Mammary epithelial cell (primary cell): ENCODE measurements at regions not wholly inside any gene's neighbourhood (a gene's known extent, or its start where the extent isn't known, plus 50 kb on each side); places are given as distances from the start of the nearest gene placed in this dataset.

Experiments used
- EZH2 ChIP-seq: IDR thresholded peaks from 2 replicates; pipeline ENCODE4 v1.6.1; 2012; ENCODE audit warnings: low read length, inconsistent platforms, borderline replicate concordance
- TF ChIP-seq, protein P1 (sequence below), 2 donors: IDR thresholded peaks in 1 of 2; conservative IDR thresholded peaks in 1 of 2; 2 replicates each; pipeline ENCODE4 v1.5.1; 2011 to 2012; ENCODE audit warnings: inconsistent platforms in 2 of 2, low read length in 2 of 2, mild to moderate bottlenecking in 2 of 2, control low read depth in 1 of 2, low read depth in 1 of 2; ENCODE audit not compliant: insufficient read depth in 1 of 2; ENCODE audit errors: extremely low read depth in 1 of 2

DNA sequence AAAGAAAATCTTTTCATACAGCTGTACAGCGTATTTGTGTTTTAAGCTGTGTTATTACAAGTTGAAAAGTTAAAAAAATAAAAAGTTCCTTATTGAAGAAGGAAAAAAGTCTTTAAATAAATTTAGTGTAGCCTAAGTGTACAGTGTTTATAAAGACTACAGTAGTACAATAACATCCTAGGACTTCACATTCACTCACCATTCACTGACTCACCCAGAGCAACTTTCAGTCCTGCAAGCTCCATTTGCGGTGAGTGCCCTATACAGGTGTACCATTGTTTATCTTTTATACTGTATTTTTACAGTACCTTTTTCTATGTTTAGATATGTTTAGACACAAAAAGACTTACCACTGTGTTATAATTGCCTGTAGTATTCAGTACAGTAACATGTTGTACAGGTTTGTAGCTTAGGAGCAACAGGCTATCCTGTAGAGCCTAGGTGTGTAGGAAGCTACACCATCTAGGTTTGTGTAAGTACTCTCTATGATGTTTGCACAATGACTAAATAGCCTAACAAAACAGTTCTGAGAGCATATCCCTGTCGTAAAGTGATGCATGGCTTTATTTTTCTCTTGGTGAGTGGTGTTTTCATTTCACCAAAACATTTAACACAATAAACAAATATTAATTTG lies 275.2 kb downstream of the DACT1 start:
- TF ChIP-seq, protein P1, sequence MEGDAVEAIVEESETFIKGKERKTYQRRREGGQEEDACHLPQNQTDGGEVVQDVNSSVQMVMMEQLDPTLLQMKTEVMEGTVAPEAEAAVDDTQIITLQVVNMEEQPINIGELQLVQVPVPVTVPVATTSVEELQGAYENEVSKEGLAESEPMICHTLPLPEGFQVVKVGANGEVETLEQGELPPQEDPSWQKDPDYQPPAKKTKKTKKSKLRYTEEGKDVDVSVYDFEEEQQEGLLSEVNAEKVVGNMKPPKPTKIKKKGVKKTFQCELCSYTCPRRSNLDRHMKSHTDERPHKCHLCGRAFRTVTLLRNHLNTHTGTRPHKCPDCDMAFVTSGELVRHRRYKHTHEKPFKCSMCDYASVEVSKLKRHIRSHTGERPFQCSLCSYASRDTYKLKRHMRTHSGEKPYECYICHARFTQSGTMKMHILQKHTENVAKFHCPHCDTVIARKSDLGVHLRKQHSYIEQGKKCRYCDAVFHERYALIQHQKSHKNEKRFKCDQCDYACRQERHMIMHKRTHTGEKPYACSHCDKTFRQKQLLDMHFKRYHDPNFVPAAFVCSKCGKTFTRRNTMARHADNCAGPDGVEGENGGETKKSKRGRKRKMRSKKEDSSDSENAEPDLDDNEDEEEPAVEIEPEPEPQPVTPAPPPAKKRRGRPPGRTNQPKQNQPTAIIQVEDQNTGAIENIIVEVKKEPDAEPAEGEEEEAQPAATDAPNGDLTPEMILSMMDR (conservative IDR thresholded peaks at IDR 0.05 in 1 of 2, IDR thresholded peaks at IDR 0.05 in 1 of 2; ENCODE audit: extremely low read depth in 1 of 2, insufficient read depth in 1 of 2, low read depth in 1 of 2, low read length in 2 of 2) = no peak
- no peak for TF ChIP-seq EZH2
